GM06990 (cell line): ENCODE measurements at regions not wholly inside any gene's neighbourhood (a gene's known extent, or its start where the extent isn't known, plus 50 kb on each side); places are given as distances from the start of the nearest gene placed in this dataset.

Experiments used
- DNase-seq: peaks from one replicate; pipeline ENCODE4 v3.0.0-alpha.2; 2011; ENCODE audit not compliant: insufficient read length; ENCODE audit errors: extremely low read depth
- H3K27me3 ChIP-seq: replicated peaks from 2 replicates; pipeline ENCODE4 v1.6.0; 2011; ENCODE audit warnings: low read length; ENCODE audit not compliant: control insufficient read depth, insufficient read depth
- H3K36me3 ChIP-seq: 2 replicates; pipeline ENCODE4 v1.5.1; 2011; ENCODE audit warnings: low read length; ENCODE audit not compliant: control insufficient read depth, insufficient read depth
- H3K4me3 ChIP-seq: replicated peaks from 2 replicates; pipeline ENCODE4 v1.5.1; 2011; ENCODE audit warnings: low read depth, mild to moderate bottlenecking, control low read depth, low read length
- CTCF ChIP-seq: IDR thresholded peaks from 2 replicates; pipeline ENCODE4 v1.5.1; 2011; ENCODE audit warnings: low read length, control low read depth, mild to moderate bottlenecking, inconsistent platforms; ENCODE audit not compliant: insufficient read depth, poor library complexity, severe bottlenecking

GRCh38 chr10:8638088-8638672, 583.7 kb downstream of the GATA3 start:
- no peak for TF ChIP-seq CTCF
- Histone ChIP-seq H3K36me3 (no peaks in the 10 kb centered on the region), H3K27me3 (no peaks in the 10 kb centered on the region), H3K4me3 (no peak overlapping the region)
- no peak for DNase-seq

GRCh38 chr10:8639486-8640185, 585.1 kb downstream of the GATA3 start:
- DNase-seq, result no peak
- Histone ChIP-seq H3K36me3 (no peaks in the 10 kb centered on the region), H3K4me3 (no peak overlapping the region), H3K27me3 (no peaks in the 10 kb centered on the region)
- TF ChIP-seq CTCF, result no peak

GRCh38 chr10:8640301-8640700, 585.8 kb downstream of the GATA3 start:
- Histone ChIP-seq H3K36me3 (no peaks in the 10 kb centered on the region), H3K4me3 (no peak overlapping the region), H3K27me3 (no peaks in the 10 kb centered on the region)
- no peak for DNase-seq
- no peak for TF ChIP-seq CTCF

- Histone ChIP-seq H3K4me3 (no peak overlapping the region), H3K36me3 (no peaks in the 10 kb centered on the region), H3K27me3 (no peaks in the 10 kb centered on the region)
- no peak for DNase-seq
- TF ChIP-seq CTCF, result no peak
These were observed 586.4 kb downstream of the GATA3 start for GRCh38 chr10:8640878-8641277.

- no peaks in the 10 kb centered on the region for H3K27me3 ChIP-seq
- no peak overlapping the region for H3K4me3 ChIP-seq
- no peak for TF ChIP-seq CTCF
- H3K36me3 ChIP-seq, result no peaks in the 10 kb centered on the region
- DNase-seq, result no peak
These were observed 601.8 kb downstream of the GATA3 start for GRCh38 chr10:8656261-8656660.
